ENCODE measurements at regions not wholly inside any gene's neighbourhood (a gene's known extent, or its start where the extent isn't known, plus 50 kb on each side); places are given as distances from the start of the nearest gene placed in this dataset.
"Not testable (repeated sequence)": the region's sequence is repeated elsewhere in the genome, so short reads cannot be mapped to it uniquely, and the experiment has no call there.

GRCh38 chr9:41022365-41022764 lies 106.1 kb downstream of the FOXD4L6 start:
- DNase-seq (ENCODE audit: low read depth); H3K4me3 ChIP-seq (ENCODE audit: low read depth, low read length): not testable (repeated sequence)

GRCh38 chr9:41019858-41020562 lies 108.5 kb downstream of the FOXD4L6 start:
- DNase-seq (ENCODE audit: low read depth), result not testable (repeated sequence)

GRCh38 chr9:41018948-41019347 lies 109.5 kb downstream of the FOXD4L6 start:
- not testable (repeated sequence) for DNase-seq (ENCODE audit: low read depth); H3K4me3 ChIP-seq (ENCODE audit: low read depth, low read length)

More at GRCh38 chr9:41019858-41020562, 108.5 kb downstream of the FOXD4L6 start:
- H3K4me3 ChIP-seq (ENCODE audit: low read depth, low read length), result not testable (repeated sequence)

- H3K4me3 ChIP-seq (ENCODE audit: low read depth, low read length); DNase-seq (ENCODE audit: low read depth): not testable (repeated sequence)
Measured at GRCh38 chr9:41016699-41017098, 111.8 kb downstream of the FOXD4L6 start.

GRCh38 chr9:40999952-41000700 lies 128.4 kb downstream of the FOXD4L6 start:
- not testable (repeated sequence) for H3K4me3 ChIP-seq (ENCODE audit: low read depth, low read length); DNase-seq (ENCODE audit: low read depth)

GRCh38 chr9:40995490-40995889 lies 133.0 kb downstream of the FOXD4L6 start:
- not testable (repeated sequence) for DNase-seq (ENCODE audit: low read depth); H3K4me3 ChIP-seq (ENCODE audit: low read depth, low read length)

- peak overlapping the region; percentile 77; the same call in 1 of the 2 replicates for H3K4me3 ChIP-seq (ENCODE audit: low read depth, low read length)
Measured at GRCh38 chr9:40993842-40994241, 134.6 kb downstream of the FOXD4L6 start.

GRCh38 chr9:40993375-40993774 lies 135.1 kb downstream of the FOXD4L6 start:
- peak overlapping the region; percentile 77 for H3K4me3 ChIP-seq (ENCODE audit: low read depth, low read length)
- DNase-seq (ENCODE audit: low read depth), result not testable (repeated sequence)

More at GRCh38 chr9:40993842-40994241, 134.6 kb downstream of the FOXD4L6 start:
- not testable (repeated sequence) for DNase-seq (ENCODE audit: low read depth)

GRCh38 chr9:40992472-40992821 lies 136.0 kb downstream of the FOXD4L6 start:
- peak; percentile 78 for DNase-seq (ENCODE audit: low read depth)
- H3K4me3 ChIP-seq (ENCODE audit: low read depth, low read length), result peak overlapping the region; percentile 77

GRCh38 chr9:40991741-40992471 lies 136.6 kb downstream of the FOXD4L6 start:
- peak overlapping the region; percentile 77 for H3K4me3 ChIP-seq (ENCODE audit: low read depth, low read length)
- peak; percentile 90 for TF ChIP-seq CTCF (IDR thresholded peaks at IDR 0.05; ENCODE audit: insufficient read depth, low read depth, low read length, missing control alignments)
- peak; percentile 99 for DNase-seq (ENCODE audit: low read depth)

- peak; percentile 15 for DNase-seq (ENCODE audit: low read depth)
- peak overlapping the region; percentile 77 for H3K4me3 ChIP-seq (ENCODE audit: low read depth, low read length)
Measured at GRCh38 chr9:40991100-40991740, 137.3 kb downstream of the FOXD4L6 start.

- not testable (repeated sequence) for H3K4me3 ChIP-seq (ENCODE audit: low read depth, low read length); DNase-seq (ENCODE audit: low read depth)
Measured at GRCh38 chr9:40986332-40986731, 142.1 kb downstream of the FOXD4L6 start.

GRCh38 chr9:40975351-40975750 lies 153.1 kb downstream of the FOXD4L6 start:
- DNase-seq (ENCODE audit: low read depth); H3K4me3 ChIP-seq (ENCODE audit: low read depth, low read length): not testable (repeated sequence)

- H3K4me3 ChIP-seq (ENCODE audit: low read depth, low read length); DNase-seq (ENCODE audit: low read depth): not testable (repeated sequence)
Measured at GRCh38 chr9:40974912-40975311, 153.6 kb downstream of the FOXD4L6 start.

- H3K4me3 ChIP-seq (ENCODE audit: low read depth, low read length); DNase-seq (ENCODE audit: low read depth): not testable (repeated sequence)
Measured at GRCh38 chr9:40971773-40972172, 156.7 kb downstream of the FOXD4L6 start.

GRCh38 chr9:40970340-40970739 lies 158.1 kb downstream of the FOXD4L6 start:
- not testable (repeated sequence) for H3K4me3 ChIP-seq (ENCODE audit: low read depth, low read length); DNase-seq (ENCODE audit: low read depth)

GRCh38 chr9:40962461-40962860 lies 166.0 kb downstream of the FOXD4L6 start:
- not testable (repeated sequence) for DNase-seq (ENCODE audit: low read depth); H3K4me3 ChIP-seq (ENCODE audit: low read depth, low read length)
